HS-27A (cell line): ENCODE measurements at regions not wholly inside any gene's neighbourhood (a gene's known extent, or its start where the extent isn't known, plus 50 kb on each side); places are given as distances from the start of the nearest gene placed in this dataset.
"Not testable (repeated sequence)": the region's sequence is repeated elsewhere in the genome, so short reads cannot be mapped to it uniquely, and the experiment has no call there.

Source experiments
- DNase-seq: peaks from one replicate; pipeline ENCODE4 v3.0.0-alpha.2; 2012; ENCODE audit warnings: low read depth, missing footprints

- DNase-seq = not testable (repeated sequence)
Measured at GRCh38 chr10:42187501-42188195, 450.7 kb downstream of the ZNF33B start.

DNA sequence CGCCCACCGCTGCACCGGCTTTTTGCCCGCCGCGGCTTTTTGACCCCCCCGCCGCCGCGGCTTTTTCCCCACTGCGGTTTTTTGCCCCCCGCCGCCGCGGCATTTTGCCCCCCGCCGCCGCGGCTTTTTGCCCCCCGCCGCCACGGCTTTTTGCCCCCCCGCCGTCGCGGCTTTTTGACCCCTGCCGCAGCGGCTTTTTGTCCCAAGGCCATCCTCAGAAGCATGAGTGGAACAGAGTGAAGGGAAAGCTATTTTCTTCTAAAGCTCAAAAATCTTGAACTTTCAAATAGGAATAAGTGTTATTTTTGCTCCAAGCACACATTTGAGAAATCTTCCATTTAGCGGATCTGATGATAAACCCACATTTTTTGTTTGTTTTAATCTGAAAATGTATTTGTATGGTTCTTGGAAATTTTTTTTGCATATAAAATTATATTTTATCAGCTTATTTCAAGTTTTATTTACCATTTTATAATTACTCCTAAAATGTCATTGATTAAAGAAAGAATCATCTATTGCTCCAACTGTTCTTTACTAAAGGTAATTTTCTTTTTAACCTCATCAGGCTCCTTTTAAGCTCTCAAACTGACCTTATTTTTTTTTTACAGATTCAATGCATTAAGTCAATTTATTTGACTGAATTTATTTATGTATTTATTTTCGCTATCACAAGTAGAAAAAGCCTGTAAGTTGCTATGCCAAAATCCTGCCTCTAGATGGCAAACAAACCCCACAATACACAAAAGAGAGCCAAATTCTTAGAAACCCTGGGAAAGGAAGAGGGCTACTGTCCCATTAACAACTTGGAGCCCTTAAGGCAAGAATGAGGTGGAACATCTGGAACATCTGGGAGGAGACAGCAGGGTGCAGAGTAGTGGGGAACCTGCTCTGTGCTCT is 460.3 kb downstream of the ZNF33B start:
- DNase-seq = not testable (repeated sequence)

DNA sequence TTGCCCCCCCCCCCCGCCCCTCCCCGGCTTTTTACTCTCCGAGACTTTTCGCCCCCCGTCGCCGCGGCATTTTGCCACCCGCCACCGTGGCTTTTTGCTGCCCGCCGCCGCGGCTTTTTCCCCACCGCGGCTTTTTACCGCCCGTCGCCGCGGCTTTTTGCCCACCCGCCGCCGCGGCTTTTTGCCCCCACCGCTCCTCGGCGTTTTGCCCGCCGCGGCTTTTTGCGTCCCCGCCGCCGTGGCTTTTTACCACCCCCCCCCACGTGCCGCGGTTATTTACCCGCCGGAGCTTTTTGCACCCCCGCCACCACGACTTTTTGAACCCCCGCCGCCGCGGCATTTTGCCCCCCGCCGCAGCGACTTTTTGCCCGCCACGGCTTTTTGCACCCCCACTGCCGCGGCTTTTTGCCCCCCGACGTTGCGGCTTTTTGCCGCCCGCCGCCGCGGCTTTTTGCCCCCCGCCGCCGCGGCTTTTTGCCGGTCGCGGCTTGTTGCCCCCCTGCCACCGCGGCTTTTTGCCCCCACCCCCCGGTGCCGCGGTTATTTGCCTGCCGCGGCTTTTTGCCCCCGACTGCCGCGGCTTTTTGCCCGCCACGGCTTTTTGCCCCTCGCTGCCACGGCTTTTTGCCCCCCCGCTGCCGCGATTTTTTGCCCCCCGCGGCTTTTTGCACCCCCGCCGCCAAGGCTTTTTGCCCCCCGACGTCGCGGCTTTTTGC is 461.1 kb downstream of the ZNF33B start:
- DNase-seq = no peak

- DNase-seq = no peak
Measured at GRCh38 chr10:42150428-42151061, 487.8 kb downstream of the ZNF33B start.

- DNase-seq = no peak
Measured at GRCh38 chr10:42149722-42150427, 488.5 kb downstream of the ZNF33B start.

- no peak for DNase-seq
Measured at GRCh38 chr10:42149027-42149700, 489.2 kb downstream of the ZNF33B start.

DNA sequence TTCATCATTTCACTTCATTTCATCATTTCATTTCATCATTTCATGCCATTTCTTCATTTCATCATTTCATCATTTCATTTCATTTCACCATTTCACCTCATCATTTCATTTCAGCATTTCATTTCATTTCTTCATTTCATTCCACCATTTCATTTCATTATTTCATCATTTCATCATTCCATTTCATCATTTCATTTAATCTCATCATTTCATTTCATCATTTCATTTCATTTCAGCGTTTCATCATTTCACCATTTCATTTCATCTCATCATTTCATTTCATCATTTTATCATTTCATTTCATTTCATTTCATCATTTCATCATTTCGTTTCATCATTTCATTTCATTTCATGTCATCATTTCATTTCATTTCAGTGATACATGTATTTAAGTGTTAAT is 492.2 kb downstream of the ZNF33B start:
- not testable (repeated sequence) for DNase-seq

- not testable (repeated sequence) for DNase-seq
Measured at GRCh38 chr10:42138023-42138422, 500.3 kb downstream of the ZNF33B start.

DNA sequence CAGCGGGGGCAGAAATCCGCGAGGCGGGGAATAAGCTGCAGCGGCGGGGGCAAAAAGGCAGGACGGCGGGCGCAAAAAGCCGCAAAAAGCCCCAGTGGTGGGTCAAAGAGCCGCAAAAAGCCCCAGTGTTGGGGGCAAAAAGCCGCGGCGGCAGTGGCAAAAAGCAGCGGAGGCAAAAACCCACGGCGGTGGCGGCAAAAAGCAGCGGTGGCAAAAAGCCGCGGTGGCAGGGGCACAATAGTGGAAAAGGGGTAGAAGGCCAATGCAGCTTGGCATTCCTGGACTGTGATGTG is 525.3 kb downstream of the ZNF33B start:
- no peak for DNase-seq

DNA sequence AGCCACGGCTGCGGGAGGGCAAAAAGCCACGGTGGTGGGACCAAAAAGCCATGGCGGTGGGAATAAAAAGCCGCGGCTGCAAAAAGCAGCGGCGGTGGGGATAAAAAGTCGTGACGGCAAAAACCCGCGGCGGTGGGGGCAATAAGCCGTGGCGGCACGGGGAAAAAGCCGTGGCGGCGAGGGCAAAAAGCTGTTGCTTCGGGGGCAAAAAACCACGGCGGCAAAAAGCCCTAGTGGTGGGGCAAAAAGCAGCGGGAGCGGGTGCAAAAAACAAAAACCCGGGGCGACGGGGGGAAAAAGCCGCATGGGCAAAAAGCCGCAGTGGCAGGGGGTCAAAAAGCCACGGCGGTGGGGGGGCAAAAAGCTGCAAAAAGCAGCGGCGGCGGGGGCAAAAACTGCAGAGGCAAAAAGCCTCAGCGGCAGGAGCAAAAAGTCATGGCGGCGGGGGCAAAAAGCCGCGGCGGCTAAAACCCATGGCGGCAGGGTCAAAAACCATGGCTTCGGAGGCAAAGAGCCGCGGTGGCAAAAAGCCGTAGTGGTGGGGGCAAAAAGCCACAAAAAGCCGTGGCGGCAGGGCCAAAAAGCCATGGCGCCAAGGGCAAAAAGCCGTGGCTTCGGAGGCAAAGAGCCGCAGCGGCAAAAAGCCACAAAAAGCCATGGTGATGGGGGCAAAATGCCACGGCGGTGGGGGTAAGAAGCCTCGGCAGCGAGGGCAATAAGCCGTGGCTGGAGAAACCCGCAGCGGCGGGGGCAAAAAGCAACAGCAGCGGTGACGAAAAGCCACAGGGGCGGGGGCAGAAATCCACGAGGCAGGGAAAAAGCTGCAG is 525.8 kb downstream of the ZNF33B start:
- no peak for DNase-seq

GRCh38 chr10:42111661-42112330 is 526.6 kb downstream of the ZNF33B start:
- DNase-seq = no peak

- no peak for DNase-seq
Measured at GRCh38 chr10:42111076-42111475, 527.3 kb downstream of the ZNF33B start.
